ENCODE measurements at regions not wholly inside any gene's neighbourhood (a gene's known extent, or its start where the extent isn't known, plus 50 kb on each side); places are given as distances from the start of the nearest gene placed in this dataset.

- TF ChIP-seq POLR2AphosphoS5 (IDR thresholded peaks at IDR 0.05) (no peak), CTCF (IDR thresholded peaks at IDR 0.05) (no peak), POLR2A (IDR thresholded peaks at IDR 0.05) (no peak)
Measured at GRCh38 chr5:118293378-118293777, 695.0 kb downstream of the DTWD2 start.
